ENCODE measurements at regions not wholly inside any gene's neighbourhood (a gene's known extent, or its start where the extent isn't known, plus 50 kb on each side); places are given as distances from the start of the nearest gene placed in this dataset.

DNA sequence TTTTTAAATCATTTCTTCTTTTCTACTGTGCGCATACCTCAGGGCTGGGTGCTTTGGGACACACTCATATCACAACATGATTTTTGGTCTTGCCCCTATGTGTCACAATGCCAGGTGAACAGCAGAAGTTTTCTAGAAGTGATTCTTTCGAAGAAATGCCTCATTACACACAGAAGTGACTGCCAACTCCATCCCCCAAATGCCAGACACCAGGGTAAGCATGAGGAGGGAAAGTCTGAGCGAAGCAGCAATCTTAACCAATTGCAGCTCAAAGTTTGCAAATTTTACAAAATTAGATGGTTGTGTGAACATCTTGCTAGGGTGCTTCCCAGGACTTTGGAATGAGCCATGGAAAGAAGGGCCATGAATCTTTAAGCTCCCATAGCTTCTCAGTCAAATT, 87.3 kb upstream of the PLEKHA5 start:
- H4K8ac ChIP-seq (ENCODE audit: low read depth in 2 of 2, low read length in 2 of 2): no peak overlapping the region

More for the DNA sequence above, 87.3 kb upstream of the PLEKHA5 start:
- WGBS, 2 experiments (ENCODE audit: extremely low coverage in 2 of 2, insufficient read length in 1 of 2): no CpG with 5 or more reads among the region's 3 CpGs
- CTCF ChIA-PET: no interaction called here
- no TSS peak for BruUV-seq (replicated peaks)
- ATAC-seq (ENCODE audit: low read depth) (no peak), DNase-seq (no peak)
- H2AK9ac ChIP-seq (replicated peaks; ENCODE audit: low read depth, low read length, poor library complexity): no peak overlapping the region
- intact Hi-C loops (cut with micrococcal nuclease): no loop called here
- H2BK20ac ChIP-seq (ENCODE audit: low read depth, low read length): no peak overlapping the region
- no peak overlapping the region for H3K4me2 ChIP-seq (ENCODE audit: low read depth, low read length)
- POLR2A ChIA-PET (ENCODE audit: unreplicated experiment): no interaction called here
- no peaks in the 10 kb centered on the region for H4K20me1 ChIP-seq (ENCODE audit: insufficient read depth, low read length)
- no peak overlapping the region for H2BK5ac ChIP-seq (ENCODE audit: low read depth, low read length, poor library complexity, severe bottlenecking)
- H3K56ac ChIP-seq (ENCODE audit: extremely low read depth, insufficient read depth, low read length): no peak overlapping the region
- in situ Hi-C loops (cut with MboI; ENCODE audit: low sequenced_read_pairs): no loop called here
- no peaks in the 10 kb centered on the region for H3K79me1 ChIP-seq (ENCODE audit: low read depth in 1 of 2, low read length in 2 of 2)
- H3K36me3 ChIP-seq (ENCODE audit: control insufficient read depth, insufficient read depth, low read length): no peaks in the 10 kb centered on the region
- no peaks in the 10 kb centered on the region for H3K27me3 ChIP-seq (ENCODE audit: control insufficient read depth, insufficient read depth, low read length)
- H3K18ac ChIP-seq (ENCODE audit: low read depth, low read length): no peak overlapping the region
- no peaks in the 10 kb centered on the region for H3K9me3 ChIP-seq (ENCODE audit: control insufficient read depth, insufficient read depth, low read length)
- dilution Hi-C loops (cut with HindIII; ENCODE audit: low sequenced_read_pairs, unreplicated experiment): no loop called here
- H3K4me3 ChIP-seq (ENCODE audit: insufficient read depth, low read depth, low read length): no peak overlapping the region
- no peak overlapping the region for H3K23ac ChIP-seq (ENCODE audit: low read depth, low read length)
- H3K4me1 ChIP-seq (ENCODE audit: control insufficient read depth, insufficient read depth, low read length): no peaks in the 10 kb centered on the region
- H2BK120ac ChIP-seq (ENCODE audit: low read depth, low read length): no peak overlapping the region
- H3K27ac ChIP-seq (ENCODE audit: insufficient read depth, low read length): no peak overlapping the region
- no peaks in the 10 kb centered on the region for H3K9me1 ChIP-seq (ENCODE audit: insufficient read depth, low read length)
- H2AFZ ChIP-seq (replicated peaks; ENCODE audit: low read length, poor library complexity): no peak overlapping the region
- no peak overlapping the region for H2AK5ac ChIP-seq (ENCODE audit: low read depth, low read length)
- no peak overlapping the region for H2BK15ac ChIP-seq (ENCODE audit: low read depth, low read length)
- H3K4ac ChIP-seq (ENCODE audit: low read depth, low read length): no peak overlapping the region
- H3K9ac ChIP-seq (ENCODE audit: low read depth, low read length): no peak overlapping the region
- no peak overlapping the region for H4K5ac ChIP-seq (ENCODE audit: low read depth, low read length)
- no peak overlapping the region for H3K14ac ChIP-seq (replicated peaks; ENCODE audit: low read depth, low read length)
- TF ChIP-seq NFE2L2 (IDR thresholded peaks at IDR 0.05; ENCODE audit: low read depth, low read length): no peak
- no peak for TF ChIP-seq RCOR1 (IDR thresholded peaks at IDR 0.05; ENCODE audit: insufficient replicate concordance, low read length)
- TF ChIP-seq, protein P1, sequence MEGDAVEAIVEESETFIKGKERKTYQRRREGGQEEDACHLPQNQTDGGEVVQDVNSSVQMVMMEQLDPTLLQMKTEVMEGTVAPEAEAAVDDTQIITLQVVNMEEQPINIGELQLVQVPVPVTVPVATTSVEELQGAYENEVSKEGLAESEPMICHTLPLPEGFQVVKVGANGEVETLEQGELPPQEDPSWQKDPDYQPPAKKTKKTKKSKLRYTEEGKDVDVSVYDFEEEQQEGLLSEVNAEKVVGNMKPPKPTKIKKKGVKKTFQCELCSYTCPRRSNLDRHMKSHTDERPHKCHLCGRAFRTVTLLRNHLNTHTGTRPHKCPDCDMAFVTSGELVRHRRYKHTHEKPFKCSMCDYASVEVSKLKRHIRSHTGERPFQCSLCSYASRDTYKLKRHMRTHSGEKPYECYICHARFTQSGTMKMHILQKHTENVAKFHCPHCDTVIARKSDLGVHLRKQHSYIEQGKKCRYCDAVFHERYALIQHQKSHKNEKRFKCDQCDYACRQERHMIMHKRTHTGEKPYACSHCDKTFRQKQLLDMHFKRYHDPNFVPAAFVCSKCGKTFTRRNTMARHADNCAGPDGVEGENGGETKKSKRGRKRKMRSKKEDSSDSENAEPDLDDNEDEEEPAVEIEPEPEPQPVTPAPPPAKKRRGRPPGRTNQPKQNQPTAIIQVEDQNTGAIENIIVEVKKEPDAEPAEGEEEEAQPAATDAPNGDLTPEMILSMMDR (conservative IDR thresholded peaks at IDR 0.05; ENCODE audit: low read depth, low read length): no peak
- TF ChIP-seq RAD21 (IDR thresholded peaks at IDR 0.05; ENCODE audit: low read length): no peak
- no peak for TF ChIP-seq USF2 (IDR thresholded peaks at IDR 0.05; ENCODE audit: low read depth, low read length)
- TF ChIP-seq FOS (IDR thresholded peaks at IDR 0.05; ENCODE audit: low read depth, low read length): no peak
- no peak for TF ChIP-seq MXI1 (IDR thresholded peaks at IDR 0.05; ENCODE audit: borderline replicate concordance, low read depth, low read length)
- TF ChIP-seq MAZ (IDR thresholded peaks at IDR 0.05; ENCODE audit: borderline replicate concordance, low read depth, low read length): no peak
- no peak for TF ChIP-seq POLR2A (IDR thresholded peaks at IDR 0.05; ENCODE audit: low read depth, low read length)
- TF ChIP-seq, protein P2, sequence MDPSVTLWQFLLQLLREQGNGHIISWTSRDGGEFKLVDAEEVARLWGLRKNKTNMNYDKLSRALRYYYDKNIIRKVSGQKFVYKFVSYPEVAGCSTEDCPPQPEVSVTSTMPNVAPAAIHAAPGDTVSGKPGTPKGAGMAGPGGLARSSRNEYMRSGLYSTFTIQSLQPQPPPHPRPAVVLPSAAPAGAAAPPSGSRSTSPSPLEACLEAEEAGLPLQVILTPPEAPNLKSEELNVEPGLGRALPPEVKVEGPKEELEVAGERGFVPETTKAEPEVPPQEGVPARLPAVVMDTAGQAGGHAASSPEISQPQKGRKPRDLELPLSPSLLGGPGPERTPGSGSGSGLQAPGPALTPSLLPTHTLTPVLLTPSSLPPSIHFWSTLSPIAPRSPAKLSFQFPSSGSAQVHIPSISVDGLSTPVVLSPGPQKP (IDR thresholded peaks at IDR 0.05; ENCODE audit: borderline replicate concordance, low read depth, low read length): no peak
- TF ChIP-seq SMC3 (IDR thresholded peaks at IDR 0.05; ENCODE audit: low read depth, low read length): no peak
- no peak for TF ChIP-seq RFX5 (IDR thresholded peaks at IDR 0.05; ENCODE audit: low read depth, low read length)
- TF ChIP-seq CEBPB (IDR thresholded peaks at IDR 0.05; ENCODE audit: low read depth, low read length): no peak
- no peak for TF ChIP-seq BHLHE40 (IDR thresholded peaks at IDR 0.05; ENCODE audit: low read depth, low read length)
- TF ChIP-seq MAFK (IDR thresholded peaks at IDR 0.05; ENCODE audit: low read depth, low read length): no peak
- TF ChIP-seq CHD1 (IDR thresholded peaks at IDR 0.05; ENCODE audit: low read depth, low read length): no peak
- no peak overlapping the region for H4K91ac ChIP-seq (ENCODE audit: insufficient read depth, low read depth, low read length)

All from IMR-90 (cell line).